Stomach (tissue), 8 donors: ENCODE measurements at regions not wholly inside any gene's neighbourhood (a gene's known extent, or its start where the extent isn't known, plus 50 kb on each side); places are given as distances from the start of the nearest gene placed in this dataset.

Source experiments
- DNase-seq, 2 donors: peaks; one replicate each; pipeline versions ENCODE4 v3.0.0 to v3.0.0-alpha.2; 2013 to 2019
- H3K27ac ChIP-seq, 5 donors: fragments of 200-600 bp in 4 of 5; sonication (generic) in 4 of 5; one replicate each; pipeline ENCODE4 v1.5.1; 2013 to 2019; ENCODE audit warnings: mild to moderate bottlenecking in 1 of 5, moderate library complexity in 1 of 5
- H3K27me3 ChIP-seq, 3 donors: fragments of 200-600 bp; sonication (generic); one replicate each; pipeline ENCODE4 v1.5.1; 2017 to 2019; ENCODE audit warnings: mixed run types in 1 of 3
- H3K36me3 ChIP-seq, 4 donors: fragments of 200-600 bp; sonication (generic); 1 replicate in 3 of 4; 2 replicates in 1 of 4; pipeline ENCODE4 v1.5.1; 2016 to 2019
- H3K4me1 ChIP-seq, 4 donors: fragments of 200-600 bp; sonication (generic); one replicate each; pipeline ENCODE4 v1.5.1; 2016 to 2019
- H3K4me3 ChIP-seq, 4 donors: fragments of 200-600 bp; sonication (generic) in 3 of 4; one replicate each; pipeline ENCODE4 v1.5.1; 2016 to 2019; ENCODE audit warnings: mild to moderate bottlenecking in 1 of 4
- H3K9me3 ChIP-seq, 4 donors: fragments of 200-600 bp; sonication (generic); one replicate each; pipeline ENCODE4 v1.5.1; 2016 to 2019
- CTCF ChIP-seq, 7 experiments: fragments of 450-650 bp in 4 of 7; fragments of 200-600 bp in 3 of 7; sonication (generic) in 3 of 7; IDR thresholded peaks; one replicate each; pipeline ENCODE4 v1.5.1; 2016 to 2019; ENCODE audit warnings: antibody characterized with exemption in 7 of 7, control low read depth in 2 of 7, mild to moderate bottlenecking in 1 of 7
- EP300 ChIP-seq: sonication (generic); formaldehyde crosslinking; IDR thresholded peaks from one replicate; pipeline ENCODE4 v1.6.1; 2017; ENCODE audit warnings: antibody characterized with exemption
- POLR2A ChIP-seq, 4 donors: fragments of 450-650 bp; IDR thresholded peaks; one replicate each; pipeline ENCODE4 v1.6.1; 2016; ENCODE audit warnings: antibody characterized with exemption in 4 of 4, control low read depth in 2 of 4, mild to moderate bottlenecking in 1 of 4, moderate library complexity in 1 of 4
- POLR2AphosphoS5 ChIP-seq, 3 donors: sonication (generic); formaldehyde crosslinking; IDR thresholded peaks; one replicate each; pipeline ENCODE4 v1.6.1; 2016; ENCODE audit warnings: antibody characterized with exemption in 3 of 3
- WGBS, 5 donors: extraction: QIAGEN DNeasy Blood & Tissue Kit in 3 of 5; methylation state at CpG; one replicate each; pipeline versions ENCODE4 v1.1.5 to v1.1.7; 2013 to 2018; 5-methylcytosine and 5-hydroxymethylcytosine counted together
- intact Hi-C: fragments of 100-400 bp; cut with DNase I; formaldehyde crosslinking; loops from one replicate; pipeline ENCODE4 v1.15.1; 2023; ENCODE audit warnings: low total_unique reads
- donor health status: healthy with polysubstance abuse.
- donor health status: Bipolar disorder and iron deficiency.
- donor health status: healthy.

GRCh38 chr15:98272625-98273024, 312.1 kb downstream of the ARRDC4 start:
- intact Hi-C loops = no loop called here
- Histone ChIP-seq H3K27ac (no peak overlapping the region), H3K36me3 (no peaks in the 10 kb centered on the region), H3K27me3 (peaks cover 0 to 6% (median 0%) of the 10 kb centered on the region in 3 donors), H3K4me3 (no peak overlapping the region), H3K9me3 (peaks cover 0 to 23% (median 13%) of the 10 kb centered on the region in 4 donors), H3K4me1 (no peaks in the 10 kb centered on the region)
- WGBS, 5 donors = 54 to 68% (median 57%) methylated on average over 4 of the region's 4 CpGs
- no peak for TF ChIP-seq EP300
- no peak for TF ChIP-seq POLR2A (IDR thresholded peaks at IDR 0.05)
- TF ChIP-seq CTCF (IDR thresholded peaks at IDR 0.05) = no peak
- TF ChIP-seq POLR2AphosphoS5 (IDR thresholded peaks at IDR 0.05) = no peak
- no peak for DNase-seq

DNA sequence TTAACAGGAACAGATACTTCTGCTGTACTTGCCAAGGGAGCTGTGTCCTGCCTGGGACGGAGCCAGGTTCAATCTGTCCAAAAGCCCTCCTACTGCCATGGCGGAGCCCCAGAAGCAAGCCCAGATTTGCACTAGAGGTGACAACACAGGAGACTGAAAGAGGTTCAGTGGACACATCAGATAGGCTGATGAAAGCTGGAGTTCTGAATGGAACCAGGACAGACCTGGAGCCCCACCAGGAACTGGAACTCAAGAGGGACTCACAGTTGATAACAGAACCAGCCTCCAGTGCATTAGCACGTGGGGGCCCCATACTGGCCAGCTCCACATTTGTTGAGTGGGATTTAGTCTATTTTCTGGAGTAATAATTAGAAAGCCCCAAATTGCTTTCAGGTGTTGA, 315.5 kb downstream of the ARRDC4 start:
- Histone ChIP-seq H3K9me3 (no peaks in the 10 kb centered on the region), H3K27ac (no peak overlapping the region), H3K4me1 (no peaks in the 10 kb centered on the region), H3K4me3 (no peak overlapping the region), H3K36me3 (no peaks in the 10 kb centered on the region), H3K27me3 (peaks cover 0 to 6% (median 0%) of the 10 kb centered on the region in 3 donors)
- WGBS, 5 donors = 53 to 72% (median 62%) methylated on average over 3 of the region's 3 CpGs
- intact Hi-C loops = no loop called here
- TF ChIP-seq EP300 (no peak), POLR2AphosphoS5 (IDR thresholded peaks at IDR 0.05) (no peak), CTCF (IDR thresholded peaks at IDR 0.05) (no peak)
- DNase-seq = no peak

DNA sequence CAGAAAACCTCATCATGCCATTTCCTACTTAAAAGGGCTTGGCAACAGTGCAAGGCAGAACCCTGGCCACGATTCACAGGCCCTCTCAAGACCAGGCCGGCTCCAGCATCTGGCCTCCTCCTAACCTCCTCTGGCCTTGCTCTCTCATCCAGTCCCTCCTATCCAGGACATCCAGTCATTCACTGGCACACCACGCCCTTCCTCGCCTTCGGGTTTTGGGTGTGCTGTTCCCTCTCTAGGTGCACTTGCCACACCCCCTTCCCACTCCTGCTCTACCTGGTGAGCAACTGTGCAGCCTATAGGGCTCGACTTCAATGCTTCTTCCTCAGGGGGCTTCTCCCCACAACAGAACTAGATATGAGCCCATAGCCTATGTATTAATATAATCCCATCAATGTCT, 317.1 kb downstream of the ARRDC4 start:
- TF ChIP-seq POLR2AphosphoS5 (IDR thresholded peaks at IDR 0.05) (no peak), EP300 (no peak), CTCF (IDR thresholded peaks at IDR 0.05) (no peak), POLR2A (IDR thresholded peaks at IDR 0.05) (no peak)
- Histone ChIP-seq H3K9me3 (no peaks in the 10 kb centered on the region), H3K27me3 (peaks cover 0 to 13% (median 0%) of the 10 kb centered on the region in 3 donors), H3K36me3 (no peaks in the 10 kb centered on the region), H3K4me3 (no peak overlapping the region), H3K27ac (no peak overlapping the region), H3K4me1 (no peaks in the 10 kb centered on the region)
- WGBS, 5 donors = 66 to 78% (median 67%) methylated on average over 6 of the region's 6 CpGs
- intact Hi-C loops = no loop called here
- no peak for DNase-seq

- Histone ChIP-seq H3K27me3 (peaks cover 0 to 20% (median 0%) of the 10 kb centered on the region in 3 donors), H3K27ac (no peak overlapping the region), H3K9me3 (no peaks in the 10 kb centered on the region), H3K4me3 (no peak overlapping the region), H3K36me3 (no peaks in the 10 kb centered on the region), H3K4me1 (no peaks in the 10 kb centered on the region)
- TF ChIP-seq CTCF (IDR thresholded peaks at IDR 0.05) (no peak), POLR2AphosphoS5 (IDR thresholded peaks at IDR 0.05) (no peak), EP300 (no peak), POLR2A (IDR thresholded peaks at IDR 0.05) (no peak)
- WGBS, 5 donors = 59 to 70% (median 65%) methylated on average over 15 of the region's 15 CpGs
- DNase-seq = no peak
- intact Hi-C loops = no loop called here
These were observed 319.9 kb downstream of the ARRDC4 start for GRCh38 chr15:98280284-98280975.
